Fibroblast of lung (primary cell): ENCODE measurements at regions not wholly inside any gene's neighbourhood (a gene's known extent, or its start where the extent isn't known, plus 50 kb on each side); places are given as distances from the start of the nearest gene placed in this dataset.

ENCODE experiments used
- CTCF ChIP-seq, 2 donors: IDR thresholded peaks in 1 of 2; conservative IDR thresholded peaks in 1 of 2; 1 replicate in 1 of 2; 2 replicates in 1 of 2; pipeline ENCODE4 v1.5.1; 2011 to 2012; ENCODE audit warnings: low read length in 2 of 2, control low read depth in 1 of 2, inconsistent platforms in 1 of 2, low read depth in 1 of 2, mild to moderate bottlenecking in 1 of 2
- EZH2 ChIP-seq: IDR thresholded peaks from 2 replicates; pipeline ENCODE4 v1.5.1; 2012; ENCODE audit warnings: low read length, control low read depth, mild to moderate bottlenecking; ENCODE audit errors: missing control alignments

GRCh38 chr1:194067772-194068171, 881.4 kb upstream of the B3GALT2 start:
- no peak for TF ChIP-seq EZH2
- no peak for TF ChIP-seq CTCF (conservative IDR thresholded peaks at IDR 0.05 in 1 of 2, IDR thresholded peaks at IDR 0.05 in 1 of 2; ENCODE audit: low read depth in 1 of 2, low read length in 2 of 2)
